A673 (cell line): ENCODE measurements at regions not wholly inside any gene's neighbourhood (a gene's known extent, or its start where the extent isn't known, plus 50 kb on each side); places are given as distances from the start of the nearest gene placed in this dataset.

Experiments
- BruUV-seq: library from RNA; stranded (reverse); fragments of 400-500 nt; replicated peaks from 2 replicates; lab custom pipeline; 2021; lab: Mats Ljungman, UMichigan
- CTCF ChIA-PET: fragments of 300-600 bp; sonication (Branson Sonifier 250); formaldehyde crosslinking; loops from one replicate; lab custom pipeline; 2022; ENCODE audit warnings: antibody characterized with exemption; lab: Charles Lee
- POLR2A ChIA-PET: fragments of 300-600 bp; sonication (Branson Sonifier 250); formaldehyde crosslinking; loops from one replicate; lab custom pipeline; 2022; ENCODE audit warnings: antibody characterized with exemption; ENCODE audit not compliant: low non-redundant PET; lab: Charles Lee
- DNase-seq: peaks from one replicate; pipeline ENCODE4 v3.0.0-alpha.2; 2015; ENCODE audit warnings: low spot score
- H3K27ac ChIP-seq: fragments of 200-600 bp; sonication (generic); 2 replicates; pipeline ENCODE4 v1.5.1; 2016; ENCODE audit warnings: mixed run types, low read depth, mild to moderate bottlenecking, mixed read lengths, antibody characterized with exemption, low read length; ENCODE audit not compliant: poor library complexity, severe bottlenecking
- H3K27me3 ChIP-seq: fragments of 200-600 bp; sonication (generic); replicated peaks from 2 replicates; pipeline ENCODE4 v1.6.1; 2017; ENCODE audit warnings: mixed run types, low read depth, mild to moderate bottlenecking, mixed read lengths, antibody characterized with exemption, low read length; ENCODE audit not compliant: insufficient read depth, poor library complexity
- H3K36me3 ChIP-seq: fragments of 200-600 bp; sonication (generic); 2 replicates; pipeline ENCODE4 v1.6.1; 2016; ENCODE audit warnings: mixed run types, mild to moderate bottlenecking, mixed read lengths, antibody characterized with exemption, low read length; ENCODE audit not compliant: insufficient read depth, poor library complexity, severe bottlenecking
- H3K4me1 ChIP-seq: fragments of 200-600 bp; sonication (generic); 2 replicates; pipeline ENCODE4 v1.6.1; 2017; ENCODE audit warnings: mixed run types, mild to moderate bottlenecking, mixed read lengths, antibody characterized with exemption, low read length; ENCODE audit not compliant: insufficient read depth, poor library complexity, severe bottlenecking
- H3K4me3 ChIP-seq: fragments of 200-600 bp; sonication (generic); 2 replicates; pipeline ENCODE4 v1.5.1; 2016; ENCODE audit warnings: low read depth, mixed run types, mild to moderate bottlenecking, mixed read lengths, low read length; ENCODE audit not compliant: poor library complexity, severe bottlenecking
- H3K9me3 ChIP-seq: fragments of 200-600 bp; sonication (generic); 2 replicates; pipeline ENCODE4 v1.6.1; 2016; ENCODE audit warnings: mixed run types, low read depth, mild to moderate bottlenecking, mixed read lengths, antibody characterized with exemption, low read length; ENCODE audit not compliant: poor library complexity, severe bottlenecking
- CTCF ChIP-seq: fragments of 300-800, 200-600 bp; sonication (generic); conservative IDR thresholded peaks from 2 replicates; pipeline ENCODE4 v1.5.1; 2017; ENCODE audit warnings: low read depth, mild to moderate bottlenecking, antibody characterized with exemption, low read length, moderate library complexity, mixed read lengths
- EZH2 ChIP-seq: fragments of 200-600 bp; sonication (generic); IDR thresholded peaks from 2 replicates; pipeline ENCODE4 v1.6.1; 2017; ENCODE audit warnings: borderline replicate concordance, low read depth, mild to moderate bottlenecking, mixed read lengths, antibody characterized with exemption, low read length; ENCODE audit not compliant: poor library complexity, severe bottlenecking
- intact Hi-C: fragments of 100-400 bp; cut with micrococcal nuclease; formaldehyde crosslinking; loops from one replicate; pipeline ENCODE4 v1.10.0; 2022; ENCODE audit not compliant: unreplicated experiment

- Histone ChIP-seq H3K36me3 (no peaks in the 10 kb centered on the region), H3K4me3 (no peak overlapping the region), H3K4me1 (peaks cover 7% of the 10 kb centered on the region), H3K27ac (no peak overlapping the region), H3K9me3 (no peaks in the 10 kb centered on the region), H3K27me3 (no peaks in the 10 kb centered on the region)
- intact Hi-C loops = no loop called here
- no TSS peak for BruUV-seq
- DNase-seq = no peak
- ChIA-PET CTCF (no interaction called here), POLR2A (no interaction called here)
- TF ChIP-seq CTCF (no peak), EZH2 (no peak)
Observed at GRCh38 chr12:72207079-72207478, 65.1 kb upstream of the TRHDE start.

- Histone ChIP-seq H3K27ac (no peak overlapping the region), H3K36me3 (no peaks in the 10 kb centered on the region), H3K27me3 (no peaks in the 10 kb centered on the region), H3K9me3 (no peaks in the 10 kb centered on the region), H3K4me3 (no peak overlapping the region), H3K4me1 (peaks cover 7% of the 10 kb centered on the region)
- ChIA-PET POLR2A (no interaction called here), CTCF (no interaction called here)
- intact Hi-C loops = no loop called here
- BruUV-seq = no TSS peak
- TF ChIP-seq EZH2 (no peak), CTCF (no peak)
- DNase-seq = peak; percentile 18
Observed at GRCh38 chr12:72207486-72208409, 64.4 kb upstream of the TRHDE start.

GRCh38 chr12:72209086-72209485, 63.1 kb upstream of the TRHDE start:
- ChIA-PET POLR2A (no interaction called here), CTCF (no interaction called here)
- intact Hi-C loops = no loop called here
- H3K4me3 ChIP-seq = no peak overlapping the region
- BruUV-seq = no TSS peak
- no peak overlapping the region for H3K27ac ChIP-seq
- H3K4me1 ChIP-seq = peaks cover 7% of the 10 kb centered on the region
- DNase-seq = no peak
- TF ChIP-seq CTCF (no peak), EZH2 (no peak)
- no peaks in the 10 kb centered on the region for H3K36me3 ChIP-seq
- no peaks in the 10 kb centered on the region for H3K9me3 ChIP-seq
- no peaks in the 10 kb centered on the region for H3K27me3 ChIP-seq
